ENCODE measurements at regions not wholly inside any gene's neighbourhood (a gene's known extent, or its start where the extent isn't known, plus 50 kb on each side); places are given as distances from the start of the nearest gene placed in this dataset.

DNA sequence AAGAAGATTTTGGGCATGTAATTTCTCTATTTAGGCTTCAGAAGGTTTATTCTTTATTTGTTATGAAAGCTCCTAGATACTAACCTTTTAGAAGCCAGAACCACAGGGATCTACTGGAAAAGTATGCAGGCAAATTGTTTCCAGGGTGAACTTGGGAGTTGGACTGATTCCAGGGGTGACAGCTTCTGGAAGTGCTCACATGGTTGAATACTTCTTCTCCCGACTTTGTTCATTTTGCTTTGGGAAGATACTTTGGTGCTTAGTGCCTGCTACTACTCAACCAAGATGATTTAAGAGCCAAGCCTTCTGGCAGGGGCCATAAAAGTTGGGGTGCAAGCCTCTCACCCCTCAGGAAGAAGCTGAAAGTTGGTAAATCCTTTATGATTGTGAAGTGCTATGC, 445.6 kb downstream of the ACTRT1 start:
- H3K9ac ChIP-seq (replicated peaks in 1 of 4; ENCODE audit: extremely low read depth in 1 of 4, low read depth in 3 of 4, low read length in 3 of 4): no peak overlapping the region
- no peak overlapping the region for H3K56ac ChIP-seq (replicated peaks; ENCODE audit: insufficient read length, low read depth, low read length)
- FAIRE-seq (no peak), DNase-seq (ENCODE audit: low read depth in 1 of 2, low spot score in 2 of 2) (no peak)
- no peak overlapping the region for H2BK15ac ChIP-seq (ENCODE audit: low read length)
- no peaks in the 10 kb centered on the region for H3K23me2 ChIP-seq (ENCODE audit: low read depth, low read length)
- no peak overlapping the region for H3K18ac ChIP-seq (ENCODE audit: extremely low read depth, low read length)
- no peak overlapping the region for H2BK5ac ChIP-seq (ENCODE audit: low read depth, low read length)
- H2AK5ac ChIP-seq (ENCODE audit: low read depth, low read length): no peak overlapping the region
- WGBS, 2 experiments (ENCODE audit: extremely low coverage in 1 of 2, insufficient coverage in 1 of 2, insufficient read length in 1 of 2, insufficient replicate concordance in 2 of 2, low coverage in 1 of 2, low lambda C conversion rate in 2 of 2, missing lambda C conversion rate in 1 of 2): 100% methylated on average over 1 of the region's 1 CpG; no CpG with 5 or more reads in 1 of the 2 experiments
- no peaks in the 10 kb centered on the region for H3K9me3 ChIP-seq (ENCODE audit: insufficient read depth in 2 of 2, low read depth in 1 of 2, low read length in 1 of 2)
- no peak overlapping the region for H3K4ac ChIP-seq (replicated peaks; ENCODE audit: insufficient read length, low read depth, low read length)
- H4K5ac ChIP-seq (ENCODE audit: insufficient read length, low read depth, low read length): no peak overlapping the region
- H3K27ac ChIP-seq (ENCODE audit: low read depth, low read length): no peak overlapping the region
- no peak overlapping the region for H2BK120ac ChIP-seq (replicated peaks; ENCODE audit: low read depth, low read length)
- no peaks in the 10 kb centered on the region for H3K79me2 ChIP-seq (ENCODE audit: control insufficient read depth in 1 of 2, insufficient read depth in 2 of 2, low read length in 2 of 2)
- H3K23ac ChIP-seq (ENCODE audit: insufficient read length): no peak overlapping the region
- H3K14ac ChIP-seq (ENCODE audit: insufficient read length): no peak overlapping the region
- H3K4me3 ChIP-seq (ENCODE audit: extremely low read depth in 1 of 4, insufficient read depth in 2 of 4, low read depth in 3 of 4, low read length in 4 of 4): no peak overlapping the region
- ChIA-PET CTCF (ENCODE audit: partially characterized antibody) (no interaction called here), POLR2A (ENCODE audit: partially characterized antibody) (no interaction called here)
- no peak overlapping the region for H2BK12ac ChIP-seq (ENCODE audit: low read depth, low read length)
- H3K4me2 ChIP-seq (ENCODE audit: insufficient read depth in 1 of 2, low read depth in 2 of 2, low read length in 2 of 2): no peak overlapping the region
- H4K8ac ChIP-seq (ENCODE audit: extremely low read depth, insufficient read depth, low read length): no peak overlapping the region
- no peaks in the 10 kb centered on the region for H3K36me3 ChIP-seq (ENCODE audit: control insufficient read depth in 2 of 4, insufficient read depth in 4 of 4, low read length in 3 of 4)
- H4K20me1 ChIP-seq (replicated peaks in 1 of 2; ENCODE audit: control insufficient read depth in 1 of 2, insufficient read depth in 2 of 2, low read length in 2 of 2): no peaks in the 10 kb centered on the region
- no peak overlapping the region for H4K91ac ChIP-seq (replicated peaks; ENCODE audit: insufficient read length, low read length)
- no peak overlapping the region for H2BK20ac ChIP-seq (ENCODE audit: low read length)
- no peak overlapping the region for H2AFZ ChIP-seq (ENCODE audit: low read length)
- H3K4me1 ChIP-seq (replicated peaks in 1 of 4; ENCODE audit: control insufficient read depth in 3 of 4, insufficient read depth in 4 of 4, low read length in 3 of 4): no peaks in the 10 kb centered on the region
- no peaks in the 10 kb centered on the region for H3K27me3 ChIP-seq (replicated peaks in 1 of 4; ENCODE audit: control insufficient read depth in 3 of 4, extremely low read depth in 1 of 4, insufficient read depth in 3 of 4, low read length in 3 of 4)
- no peaks in the 10 kb centered on the region for H3K79me1 ChIP-seq (ENCODE audit: low read depth, low read length)
- TF ChIP-seq CBX8 (IDR thresholded peaks at IDR 0.05; ENCODE audit: borderline replicate concordance, low read depth, low read length) (no peak), EGR1 (IDR thresholded peaks at IDR 0.05; ENCODE audit: borderline replicate concordance, low read depth, low read length) (no peak), RAD21 (IDR thresholded peaks at IDR 0.05 in 1 of 2, conservative IDR thresholded peaks at IDR 0.05 in 1 of 2; ENCODE audit: low read depth in 2 of 2, low read length in 2 of 2) (no peak), SIRT6 (IDR thresholded peaks at IDR 0.05; ENCODE audit: low read length) (no peak), POLR2AphosphoS5 (IDR thresholded peaks at IDR 0.05; ENCODE audit: low read depth, low read length) (no peak), TEAD4 (IDR thresholded peaks at IDR 0.05; ENCODE audit: low read depth, low read length) (no peak), RFX5 (IDR thresholded peaks at IDR 0.05; ENCODE audit: borderline replicate concordance, low read depth, low read length) (no peak), BRCA1 (IDR thresholded peaks at IDR 0.05; ENCODE audit: low read depth, low read length) (no peak), SIX5 (IDR thresholded peaks at IDR 0.05; ENCODE audit: low read depth, low read length) (no peak), RBBP5 (IDR thresholded peaks at IDR 0.05; ENCODE audit: borderline replicate concordance, low read depth, low read length) (no peak), ASH2L (IDR thresholded peaks at IDR 0.05; ENCODE audit: low read length) (no peak), RXRA (IDR thresholded peaks at IDR 0.05; ENCODE audit: insufficient read depth, low read depth, low read length) (no peak), TAF1 (IDR thresholded peaks at IDR 0.05; ENCODE audit: low read depth, low read length) (no peak), SAP30 (IDR thresholded peaks at IDR 0.05; ENCODE audit: insufficient read depth, insufficient replicate concordance, low read length) (no peak)
- TF ChIP-seq, protein P1, sequence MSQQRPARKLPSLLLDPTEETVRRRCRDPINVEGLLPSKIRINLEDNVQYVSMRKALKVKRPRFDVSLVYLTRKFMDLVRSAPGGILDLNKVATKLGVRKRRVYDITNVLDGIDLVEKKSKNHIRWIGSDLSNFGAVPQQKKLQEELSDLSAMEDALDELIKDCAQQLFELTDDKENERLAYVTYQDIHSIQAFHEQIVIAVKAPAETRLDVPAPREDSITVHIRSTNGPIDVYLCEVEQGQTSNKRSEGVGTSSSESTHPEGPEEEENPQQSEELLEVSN (IDR thresholded peaks at IDR 0.05): no peak
